NOMO-1 treated with DMSO at 0.1 percent for 48 hours (cell line): ENCODE measurements at regions not wholly inside any gene's neighbourhood (a gene's known extent, or its start where the extent isn't known, plus 50 kb on each side); places are given as distances from the start of the nearest gene placed in this dataset.

ENCODE experiments used
- DNase-seq: peaks from one replicate; lab custom pipeline; 2025; ENCODE audit not compliant: unreplicated experiment; lab: John Stamatoyannopoulos, UW

DNA sequence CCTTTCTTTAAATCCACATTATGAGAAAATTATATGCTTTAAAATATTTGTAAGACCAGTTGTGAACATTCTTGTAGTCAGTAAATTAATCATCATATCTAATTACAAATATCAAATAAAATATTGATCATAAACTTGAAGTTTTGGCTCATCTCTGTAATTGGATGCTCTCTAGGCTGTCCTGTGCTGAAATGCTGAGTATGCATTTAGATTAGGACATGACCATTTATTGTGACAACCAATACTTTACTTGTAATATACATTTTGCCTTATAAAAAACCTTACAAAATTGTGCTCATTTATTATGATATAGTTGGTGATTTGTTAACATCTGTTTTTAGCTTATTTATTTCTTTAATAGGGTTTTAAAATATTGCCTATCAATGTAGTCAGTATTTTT lies 116.1 kb upstream of the DOCK10 start:
- DNase-seq: no peak

DNA sequence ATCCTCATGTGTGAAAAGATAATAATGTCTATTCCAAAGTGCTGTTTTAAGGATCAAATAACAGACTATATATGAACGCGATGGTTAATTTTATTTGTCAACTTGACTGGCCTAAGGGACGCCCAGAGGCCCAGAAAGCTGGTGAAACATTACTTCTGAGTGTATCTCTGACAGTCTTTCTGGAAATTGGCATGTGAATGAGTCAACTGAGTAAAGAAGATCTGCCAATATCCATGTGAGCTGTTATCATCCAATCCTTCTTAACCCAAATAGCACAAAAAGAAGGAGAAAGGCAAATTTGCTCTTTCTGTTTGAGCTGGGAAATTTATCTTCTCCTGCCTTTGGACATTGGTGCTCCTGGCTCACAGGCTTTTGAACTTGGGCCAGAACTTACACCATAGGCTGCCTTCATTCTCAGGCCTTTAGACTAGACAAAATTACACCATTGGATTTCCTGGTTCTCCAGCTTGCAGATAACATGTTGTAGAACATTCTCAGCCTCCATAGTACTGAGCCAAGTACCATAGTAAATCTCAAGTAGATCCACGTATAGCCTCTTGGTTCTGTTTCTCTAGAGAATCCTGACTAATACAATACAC lies 114.7 kb upstream of the DOCK10 start:
- no peak for DNase-seq

DNA sequence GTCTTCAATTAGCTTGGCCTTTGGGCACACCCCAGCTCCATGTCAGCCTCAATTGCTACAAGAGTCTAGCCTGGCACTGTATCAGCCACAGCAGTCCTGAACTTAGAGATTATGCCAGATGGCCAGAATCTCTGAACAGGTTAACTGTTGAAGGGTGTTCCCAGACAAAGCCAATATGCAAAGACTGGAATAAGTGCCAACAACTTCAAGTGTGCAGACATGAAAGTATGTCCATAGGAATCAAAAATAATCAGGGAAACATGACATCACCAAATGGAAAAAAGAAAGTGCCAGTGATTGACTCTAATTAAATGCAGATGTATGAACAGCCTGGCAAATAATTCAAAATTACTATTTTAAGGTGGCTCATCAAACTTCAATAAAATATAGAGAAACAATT lies 98.5 kb upstream of the DOCK10 start:
- no peak for DNase-seq

DNA sequence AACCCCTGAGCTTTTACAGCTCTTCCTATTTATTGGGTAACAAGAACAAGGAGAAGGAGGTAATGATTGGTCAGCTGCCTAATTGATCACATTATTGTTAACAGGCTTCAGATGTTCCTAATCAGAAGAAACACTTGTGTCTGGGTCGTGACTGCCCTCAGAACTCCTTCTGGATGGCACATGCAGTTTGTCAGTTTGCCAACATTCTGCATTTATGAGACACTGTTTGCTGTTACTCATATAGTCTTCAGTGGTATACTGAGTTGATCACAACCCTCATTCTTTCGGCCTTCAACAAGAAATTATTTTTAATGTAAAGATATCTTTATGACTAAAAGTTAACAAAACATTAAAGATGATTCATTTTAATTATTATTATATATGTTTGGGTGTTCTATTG lies 95.7 kb upstream of the DOCK10 start:
- no peak for DNase-seq

DNA sequence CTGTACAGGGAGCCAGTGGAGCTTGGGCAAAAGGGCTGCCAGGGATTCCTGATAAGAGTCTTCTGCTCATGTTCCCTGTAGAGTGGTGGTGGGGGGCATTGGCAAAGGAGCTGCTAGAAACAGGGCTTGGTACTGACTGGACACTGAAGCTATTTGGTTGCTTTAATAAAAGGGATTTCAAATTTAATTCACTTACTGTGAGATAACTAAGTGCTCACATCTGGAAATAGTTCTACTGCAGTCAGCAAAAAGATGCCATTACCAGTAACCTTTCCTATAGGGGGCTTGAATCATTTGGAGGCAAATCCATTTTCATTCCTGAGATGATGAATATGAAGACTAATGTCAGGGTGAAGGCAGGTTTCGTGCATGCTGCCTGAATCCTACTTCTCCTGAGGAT lies 94.3 kb upstream of the DOCK10 start:
- no peak for DNase-seq

DNA sequence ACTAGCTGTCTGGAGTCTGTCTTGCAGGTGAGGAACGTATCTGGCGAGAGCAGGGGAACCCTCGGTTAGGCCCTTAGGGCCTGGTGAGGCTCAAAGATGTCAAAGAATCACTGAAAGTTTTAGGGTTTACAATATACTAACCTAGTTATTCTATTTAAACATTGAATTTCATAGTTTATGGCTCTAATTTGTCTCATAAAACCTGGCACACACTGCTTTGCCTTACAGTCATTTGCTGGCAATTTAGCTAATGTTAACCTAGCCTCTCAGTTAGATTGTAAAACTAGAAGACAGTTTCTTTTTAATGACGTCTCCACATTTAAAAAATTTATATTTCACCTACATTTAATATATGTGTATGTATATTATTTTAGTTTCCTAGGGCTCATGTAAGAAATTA lies 89.6 kb upstream of the DOCK10 start:
- DNase-seq: no peak

DNA sequence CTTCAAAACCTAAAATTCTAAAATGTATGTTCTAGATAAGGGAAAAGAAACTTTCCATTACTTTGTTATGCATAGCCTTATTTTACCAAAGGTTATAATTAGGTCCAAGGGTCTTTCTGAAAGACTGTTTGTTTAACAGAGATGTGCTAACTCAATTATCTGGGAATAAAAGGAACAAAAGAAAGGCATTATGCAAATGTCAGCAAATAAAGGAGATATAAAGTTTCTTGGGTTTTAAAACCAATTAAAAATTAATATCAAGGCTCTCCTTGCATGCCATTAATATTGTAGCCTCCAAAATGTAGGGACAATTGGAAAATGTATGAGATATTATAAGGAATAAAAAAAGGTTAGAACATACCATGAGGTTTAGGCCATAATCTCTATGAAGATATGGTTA lies 87.8 kb upstream of the DOCK10 start:
- DNase-seq: no peak

DNA sequence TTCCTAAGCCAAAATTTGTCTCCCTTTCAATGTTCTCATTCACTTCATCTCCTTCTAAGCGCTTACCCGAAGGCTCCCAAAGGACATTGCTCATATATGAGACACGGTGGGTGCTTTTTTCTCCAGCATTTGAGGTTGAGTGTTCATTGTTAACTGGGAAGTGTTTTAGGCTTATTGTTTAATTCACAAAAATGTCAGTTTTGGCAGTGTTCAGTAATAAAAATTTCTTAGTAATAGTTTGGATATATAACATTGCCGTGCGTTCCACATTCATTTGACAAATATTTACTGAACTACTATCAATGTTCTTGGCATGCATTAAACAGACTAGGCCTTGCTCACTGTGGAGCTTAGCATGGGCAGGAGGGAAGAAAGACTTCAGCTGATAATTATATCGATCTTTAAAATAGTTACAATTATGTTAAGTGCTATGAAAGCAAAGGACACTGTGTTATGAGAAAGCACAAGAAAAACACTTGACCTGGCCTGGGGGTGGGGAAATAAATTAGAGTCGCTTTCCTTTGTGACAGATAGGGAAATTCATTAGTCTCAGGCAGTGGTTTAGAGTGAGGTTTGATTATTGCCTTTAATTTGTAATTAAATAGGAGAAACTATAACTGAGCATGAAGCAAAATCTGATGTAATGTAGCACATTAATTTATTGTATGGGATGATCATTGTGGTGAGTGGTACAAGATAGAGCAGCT lies 82.2 kb upstream of the DOCK10 start:
- DNase-seq: no peak

DNA sequence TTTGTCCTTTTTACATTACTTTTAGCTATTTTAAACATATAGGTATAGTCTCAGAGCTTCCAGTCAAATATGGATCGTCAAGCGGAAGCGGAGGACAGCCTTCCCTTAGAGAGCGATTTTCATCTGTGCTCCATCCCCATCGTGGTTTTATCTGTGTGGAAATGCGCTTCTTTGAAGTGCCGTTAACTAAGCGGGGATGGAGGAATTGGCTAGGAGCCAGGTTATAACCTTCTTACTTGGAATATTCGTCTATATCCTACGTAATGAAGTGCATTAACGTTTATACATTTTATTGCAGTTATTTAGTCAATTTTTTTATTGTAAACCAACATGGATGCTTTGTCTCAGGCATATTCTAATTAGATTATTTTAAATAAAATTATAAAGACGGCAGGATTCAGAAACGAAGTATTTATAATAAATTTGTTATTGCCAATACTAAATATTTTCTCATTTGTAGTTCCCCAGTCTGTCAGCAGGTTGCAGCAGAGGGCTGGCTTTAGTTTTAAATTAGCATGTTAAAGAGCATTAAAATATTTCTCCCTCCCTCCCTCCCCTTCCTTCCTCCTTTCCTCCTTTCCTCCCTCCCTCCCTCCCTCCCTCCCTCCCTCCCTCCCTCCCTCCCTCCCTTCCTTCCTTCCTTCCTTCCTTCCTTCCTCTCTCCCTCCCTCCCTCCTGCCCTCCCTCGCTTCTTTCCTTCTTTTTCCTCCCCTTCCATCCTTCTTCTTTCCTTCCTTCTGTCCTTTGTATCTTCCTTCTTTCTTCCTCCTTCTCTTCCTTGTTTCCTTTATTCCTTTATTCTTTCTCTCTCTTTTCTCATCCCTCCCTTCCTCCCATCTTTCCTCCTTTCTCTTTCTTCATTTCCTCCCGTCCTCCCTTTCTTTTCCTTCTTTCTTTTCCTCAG lies 80.6 kb upstream of the DOCK10 start:
- peak; percentile 5 for DNase-seq

DNA sequence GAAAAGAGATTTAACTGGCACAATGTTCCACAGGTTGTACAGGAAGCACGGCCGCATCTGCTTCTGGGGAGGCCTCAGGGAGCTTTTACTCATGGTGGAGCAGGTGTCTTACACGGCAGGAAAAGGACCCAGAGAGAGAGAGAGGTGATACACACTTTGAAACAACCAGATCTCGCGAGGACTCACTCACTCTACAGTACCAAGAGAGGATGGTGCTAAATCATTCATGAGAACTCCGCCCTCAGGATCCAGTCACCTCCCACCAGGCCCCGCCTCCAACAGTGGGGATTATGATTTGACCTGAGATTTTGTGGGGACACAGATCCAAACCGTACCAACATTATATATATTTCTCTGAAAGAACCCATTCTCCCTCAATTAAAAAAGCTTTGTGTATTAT lies 79.7 kb upstream of the DOCK10 start:
- DNase-seq: no peak

DNA sequence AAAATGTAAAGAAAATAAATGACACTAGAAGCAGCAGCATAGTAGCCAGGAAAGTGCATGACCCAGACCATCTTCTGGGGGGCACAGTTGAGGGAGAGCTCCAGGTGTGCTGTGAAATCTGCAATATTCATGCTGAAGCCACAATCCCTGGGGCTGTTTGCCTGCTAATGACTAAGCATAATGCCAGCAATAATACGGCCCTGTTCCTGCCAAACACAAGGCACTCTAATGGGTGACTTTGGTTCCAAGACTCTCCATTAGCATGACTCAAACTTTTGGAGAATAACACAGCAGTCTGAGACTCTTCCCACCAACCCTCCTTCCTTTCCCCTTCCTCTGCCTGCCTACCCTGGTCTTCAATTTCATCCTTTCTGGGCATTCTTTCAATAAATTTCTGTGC lies 77.9 kb upstream of the DOCK10 start:
- DNase-seq: no peak

DNA sequence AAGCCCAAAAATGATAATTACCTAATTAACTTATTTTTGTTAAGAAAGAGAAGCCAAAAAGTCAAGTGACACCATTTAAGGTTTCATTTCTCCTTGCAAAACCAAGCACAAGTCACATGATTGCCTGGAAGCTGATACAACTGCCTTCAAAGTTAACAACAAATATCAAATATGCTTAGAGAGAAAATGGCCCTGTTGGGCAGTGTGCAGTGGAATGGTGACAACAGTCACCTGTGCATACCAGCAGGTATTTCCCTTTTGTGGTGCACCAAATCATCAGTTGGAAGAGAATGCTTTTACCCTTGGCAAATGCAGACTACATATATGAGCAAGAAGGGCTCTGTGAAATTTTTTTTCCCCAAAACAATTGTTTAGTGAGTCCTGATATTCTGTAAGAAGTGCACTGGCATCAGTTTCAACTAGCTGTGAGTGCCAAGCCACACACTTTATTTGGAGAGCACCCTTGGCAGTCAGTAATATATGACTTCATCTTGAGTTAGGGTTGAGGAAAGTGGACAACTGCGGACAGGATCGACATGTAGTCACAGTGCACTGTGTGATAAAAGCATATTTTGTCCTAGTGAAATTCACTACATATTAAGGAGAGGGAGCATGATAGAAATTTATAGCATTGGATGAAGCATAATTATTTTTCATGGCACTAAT lies 74.9 kb upstream of the DOCK10 start:
- DNase-seq: peak; percentile 33

DNA sequence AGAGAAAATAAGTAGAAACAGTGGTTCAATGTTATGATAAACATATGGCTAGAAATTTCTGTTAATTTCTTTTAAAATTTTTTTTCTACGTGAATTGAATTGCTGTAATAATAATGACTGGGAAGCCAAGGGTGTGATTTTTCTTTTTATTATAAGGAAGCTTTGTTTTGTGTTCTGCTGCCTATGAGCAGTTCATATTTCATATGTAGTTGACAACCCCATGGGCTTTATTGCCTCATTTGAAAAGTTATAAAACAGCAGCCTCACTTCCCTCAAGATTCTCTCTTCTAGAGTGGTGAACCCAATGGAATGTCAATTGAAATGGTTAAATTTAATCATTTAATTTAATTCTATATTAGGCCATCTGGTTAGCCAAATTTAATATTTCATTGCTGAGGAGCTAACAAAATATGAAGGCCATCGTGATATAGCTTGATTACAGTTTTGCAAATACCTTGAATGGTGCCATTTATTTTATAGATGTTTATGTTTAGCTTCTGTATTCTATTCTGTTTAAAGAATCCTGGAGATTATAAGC lies 72.6 kb upstream of the DOCK10 start:
- DNase-seq: no peak

DNA sequence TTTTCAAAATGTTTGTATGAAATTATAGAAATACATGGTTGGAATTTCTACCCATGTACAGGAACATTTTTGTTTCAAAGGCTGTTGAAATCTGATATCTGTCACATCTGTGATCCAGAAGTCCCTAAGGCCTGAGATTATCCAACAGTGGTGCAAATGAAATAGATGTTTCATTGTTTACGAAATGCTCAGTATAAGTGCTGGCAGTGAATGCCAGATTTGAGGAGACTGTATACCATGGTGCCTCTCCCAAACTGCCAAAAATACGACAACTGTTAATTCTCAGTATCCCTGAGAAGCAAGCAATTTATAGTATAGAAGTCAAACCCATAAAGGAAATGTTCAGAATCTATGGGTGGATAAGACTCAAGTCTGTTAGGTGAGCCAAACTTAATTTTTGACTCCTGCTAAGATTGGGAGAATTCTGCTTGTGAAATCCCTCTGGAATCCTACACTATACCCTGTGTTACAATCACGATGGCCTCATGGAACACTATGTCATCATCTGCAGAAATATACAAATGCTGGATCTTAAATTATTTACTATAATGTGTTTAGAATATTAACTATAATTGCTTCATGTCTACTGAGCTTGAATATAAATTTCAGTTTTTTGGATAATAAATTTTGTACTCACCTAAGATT lies 71.2 kb upstream of the DOCK10 start:
- no peak for DNase-seq

DNA sequence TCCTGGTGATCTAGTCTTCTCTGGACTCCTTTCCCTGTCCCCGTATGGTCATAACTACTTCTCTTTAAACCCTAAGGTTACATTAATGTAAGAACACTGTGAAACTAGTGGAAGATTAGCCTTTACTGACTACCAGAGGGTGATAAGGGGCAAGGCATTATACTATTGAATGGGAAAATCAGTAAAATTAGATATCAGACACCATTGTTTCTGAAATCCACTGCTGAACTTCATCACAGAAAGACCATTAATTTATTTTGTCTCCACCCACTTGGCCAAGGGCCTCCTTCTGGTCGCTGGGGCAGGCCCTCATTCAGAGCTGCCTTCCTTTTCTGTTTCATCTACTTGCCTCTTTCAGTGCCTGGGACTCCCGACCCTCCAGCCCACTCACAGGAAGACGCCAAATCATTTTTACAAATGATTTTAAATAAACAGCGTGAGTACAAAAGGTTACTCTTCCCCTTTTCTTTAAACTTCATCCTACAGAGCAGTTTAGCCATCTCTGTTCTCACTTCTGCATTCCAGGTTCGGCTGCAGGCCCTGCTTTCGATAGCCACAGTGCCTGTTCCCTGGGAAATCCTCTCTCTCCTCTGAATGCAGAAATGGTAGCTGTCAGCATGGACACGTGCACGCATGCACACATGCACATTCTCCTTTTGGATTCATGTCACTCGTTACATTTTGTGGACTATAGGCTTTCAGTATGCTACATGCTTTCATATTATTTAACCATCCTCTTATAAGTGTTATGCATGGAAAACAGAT lies 70.3 kb upstream of the DOCK10 start:
- peak; percentile 92 for DNase-seq

DNA sequence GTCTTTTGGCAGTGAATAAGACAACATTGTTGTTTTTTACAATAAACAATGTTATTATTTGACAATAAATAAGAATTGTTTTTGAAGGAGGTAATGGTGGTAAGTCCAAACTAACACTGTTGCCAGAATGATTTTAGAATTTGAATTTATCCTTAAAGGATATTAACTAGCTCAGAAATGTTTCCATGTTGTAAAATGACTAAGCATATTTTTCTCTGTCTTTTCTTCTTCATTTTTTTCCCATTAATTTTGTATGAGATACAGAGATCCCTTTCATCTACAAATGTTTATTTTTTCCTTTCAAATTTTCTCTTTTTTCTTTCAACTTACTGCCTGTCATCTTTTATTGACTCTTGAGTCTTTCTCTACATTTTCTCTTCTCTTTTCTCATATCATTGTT lies 66.5 kb upstream of the DOCK10 start:
- DNase-seq: no peak

DNA sequence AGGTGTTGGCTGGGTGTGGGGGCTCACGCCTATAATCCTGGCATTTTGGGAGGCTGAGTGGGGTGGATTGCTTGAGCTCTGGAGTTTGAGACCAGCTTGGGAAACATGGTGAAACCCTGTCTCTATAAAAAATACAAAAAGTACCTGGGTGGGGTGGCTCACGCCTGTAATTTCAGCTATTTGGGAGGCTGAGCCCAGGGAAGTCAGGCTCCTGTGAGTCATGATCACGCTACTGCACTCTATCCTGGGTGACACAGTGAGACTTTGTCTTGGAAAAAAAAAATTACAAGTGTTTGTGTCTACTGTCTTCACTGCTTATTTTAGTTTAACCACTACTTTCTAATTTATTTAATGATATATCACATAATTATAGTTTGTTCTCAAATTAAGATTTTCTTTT lies 62.7 kb upstream of the DOCK10 start:
- DNase-seq: no peak

DNA sequence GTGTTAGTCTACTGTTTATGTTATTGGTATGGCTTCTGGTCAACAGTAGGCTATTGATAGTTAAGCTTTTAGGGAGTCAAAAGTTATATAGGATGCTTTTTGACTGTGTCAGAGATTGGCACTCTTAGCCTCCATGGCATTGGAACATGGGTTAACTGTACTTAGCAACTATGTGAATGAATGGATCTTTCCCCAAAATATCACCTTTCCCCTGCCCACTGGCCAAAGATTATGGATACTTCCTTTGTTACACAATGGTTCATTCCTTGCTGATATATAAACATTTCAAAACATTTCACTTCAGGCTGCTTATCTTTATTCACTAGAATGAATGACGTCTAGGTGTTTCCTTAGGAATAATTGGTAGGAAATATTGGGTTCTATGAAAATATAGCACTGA lies 62.1 kb upstream of the DOCK10 start:
- no peak for DNase-seq

DNA sequence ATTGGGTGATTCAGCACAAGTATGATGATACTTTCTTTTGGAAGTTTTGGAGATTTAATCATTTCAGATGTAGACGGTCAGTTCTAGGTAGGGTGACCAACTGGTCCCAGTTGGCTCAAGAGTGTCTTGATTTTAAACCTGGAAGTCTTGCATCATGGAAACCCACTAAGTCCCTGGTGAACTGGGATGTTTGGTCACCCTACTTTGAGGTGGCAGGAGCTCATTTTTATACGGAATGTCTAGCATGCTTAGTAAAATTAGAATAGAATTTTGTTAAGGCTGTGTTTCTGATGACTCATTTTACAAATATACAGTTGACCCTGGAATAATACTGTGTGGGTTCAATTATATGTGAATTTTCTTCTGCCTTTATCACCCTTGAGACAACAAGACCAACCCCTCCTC lies 61.5 kb upstream of the DOCK10 start:
- DNase-seq: no peak

DNA sequence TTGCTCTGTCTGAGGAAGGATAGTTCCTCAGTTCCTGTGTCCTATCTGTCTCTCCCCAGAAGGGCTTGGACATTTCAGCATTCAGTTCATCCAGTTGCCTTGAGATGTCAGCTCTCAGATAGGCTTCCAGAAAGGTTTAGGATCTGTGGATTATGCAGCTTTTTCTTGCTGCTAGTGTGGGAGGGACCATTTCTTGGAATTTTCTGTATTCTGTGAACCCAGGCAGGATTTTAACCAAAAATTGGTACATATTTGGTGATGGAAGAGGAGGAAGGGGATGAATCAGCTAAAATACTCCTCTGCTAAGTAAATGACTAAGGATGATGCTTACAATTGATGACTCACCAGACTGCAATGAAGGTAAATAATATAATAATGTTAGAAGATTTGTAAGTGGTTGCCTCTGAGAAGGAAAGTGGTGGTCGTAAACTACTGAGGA lies 58.6 kb upstream of the DOCK10 start:
- DNase-seq: no peak
